GM10266 (cell line): ENCODE measurements at regions not wholly inside any gene's neighbourhood (a gene's known extent, or its start where the extent isn't known, plus 50 kb on each side); places are given as distances from the start of the nearest gene placed in this dataset.

Experiments used
- DNase-seq: peaks from one replicate; pipeline ENCODE4 v3.0.0; 2012; ENCODE audit errors: extremely low spot score
- CTCF ChIP-seq: IDR thresholded peaks from 2 replicates; pipeline ENCODE4 v1.5.1; 2012; ENCODE audit warnings: mild to moderate bottlenecking, low read depth; ENCODE audit not compliant: control insufficient read depth, insufficient read depth; ENCODE audit errors: missing control alignments

GRCh38 chr11:103591554-103591953, 444.9 kb upstream of the DDI1 start:
- no peak for TF ChIP-seq CTCF
- no peak for DNase-seq

- no peak for DNase-seq
- no peak for TF ChIP-seq CTCF
Measured at GRCh38 chr11:103594283-103594682, 442.2 kb upstream of the DDI1 start.

- TF ChIP-seq CTCF = no peak
- no peak for DNase-seq
Measured at GRCh38 chr11:103596315-103596714, 440.1 kb upstream of the DDI1 start.

- peak; percentile 40 for DNase-seq
- TF ChIP-seq CTCF = peak; percentile 87
Measured at GRCh38 chr11:103601225-103601846, 435.1 kb upstream of the DDI1 start.

- DNase-seq = no peak
- TF ChIP-seq CTCF = no peak
Measured at GRCh38 chr11:103602840-103603239, 433.6 kb upstream of the DDI1 start.

- TF ChIP-seq CTCF = no peak
- no peak for DNase-seq
Measured at GRCh38 chr11:103604310-103604709, 432.1 kb upstream of the DDI1 start.

- DNase-seq = no peak
- TF ChIP-seq CTCF = no peak
Measured at GRCh38 chr11:103608566-103608965, 427.9 kb upstream of the DDI1 start.
